ENCODE measurements at regions not wholly inside any gene's neighbourhood (a gene's known extent, or its start where the extent isn't known, plus 50 kb on each side); places are given as distances from the start of the nearest gene placed in this dataset.

DNA sequence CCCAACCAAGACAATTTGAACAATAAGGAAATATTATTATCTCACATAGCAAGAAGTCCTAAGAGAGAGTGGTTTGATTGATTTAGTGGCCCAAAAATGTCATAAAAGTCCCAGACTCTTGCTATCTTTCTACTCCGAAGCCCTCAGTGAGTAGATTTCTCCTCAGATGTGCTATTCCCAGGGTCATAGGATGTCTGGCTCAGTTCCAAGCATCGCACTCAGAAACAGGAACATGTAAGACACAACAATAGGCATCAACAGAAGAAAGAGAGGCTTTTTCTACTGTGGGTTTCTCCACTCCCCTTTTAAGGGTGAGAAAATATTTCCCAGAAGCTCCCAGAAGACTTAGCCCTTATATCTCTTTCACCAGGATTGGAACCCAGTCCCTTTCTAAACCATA is 188.1 kb upstream of the CDKN3 start:
- H3K79me2 ChIP-seq (ENCODE audit: low read depth) = no peaks in the 10 kb centered on the region
- H3K9me3 ChIP-seq (ENCODE audit: insufficient read depth, low read depth) = no peaks in the 10 kb centered on the region
- intact Hi-C loops (cut with micrococcal nuclease; ENCODE audit: unreplicated experiment) = no loop called here
- H3K4me3 ChIP-seq = no peak overlapping the region
- BruUV-seq (replicated peaks) = no TSS peak
- no peaks in the 10 kb centered on the region for H3K9me2 ChIP-seq (ENCODE audit: insufficient read depth)
- no peak overlapping the region for H3K4me2 ChIP-seq
- no peak overlapping the region for H2AFZ ChIP-seq
- H3K4me1 ChIP-seq (replicated peaks; ENCODE audit: insufficient read depth) = peaks cover 21% of the 10 kb centered on the region
- ChIA-PET POLR2A (ENCODE audit: unreplicated experiment) (no interaction called here), CTCF (no interaction called here)
- no peaks in the 10 kb centered on the region for H3F3A ChIP-seq (ENCODE audit: insufficient read depth, low read depth)
- no peaks in the 10 kb centered on the region for H4K20me1 ChIP-seq (ENCODE audit: insufficient read depth)
- TF ChIP-seq, protein P1, sequence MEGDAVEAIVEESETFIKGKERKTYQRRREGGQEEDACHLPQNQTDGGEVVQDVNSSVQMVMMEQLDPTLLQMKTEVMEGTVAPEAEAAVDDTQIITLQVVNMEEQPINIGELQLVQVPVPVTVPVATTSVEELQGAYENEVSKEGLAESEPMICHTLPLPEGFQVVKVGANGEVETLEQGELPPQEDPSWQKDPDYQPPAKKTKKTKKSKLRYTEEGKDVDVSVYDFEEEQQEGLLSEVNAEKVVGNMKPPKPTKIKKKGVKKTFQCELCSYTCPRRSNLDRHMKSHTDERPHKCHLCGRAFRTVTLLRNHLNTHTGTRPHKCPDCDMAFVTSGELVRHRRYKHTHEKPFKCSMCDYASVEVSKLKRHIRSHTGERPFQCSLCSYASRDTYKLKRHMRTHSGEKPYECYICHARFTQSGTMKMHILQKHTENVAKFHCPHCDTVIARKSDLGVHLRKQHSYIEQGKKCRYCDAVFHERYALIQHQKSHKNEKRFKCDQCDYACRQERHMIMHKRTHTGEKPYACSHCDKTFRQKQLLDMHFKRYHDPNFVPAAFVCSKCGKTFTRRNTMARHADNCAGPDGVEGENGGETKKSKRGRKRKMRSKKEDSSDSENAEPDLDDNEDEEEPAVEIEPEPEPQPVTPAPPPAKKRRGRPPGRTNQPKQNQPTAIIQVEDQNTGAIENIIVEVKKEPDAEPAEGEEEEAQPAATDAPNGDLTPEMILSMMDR (conservative IDR thresholded peaks at IDR 0.05) = no peak
- no peak for TF ChIP-seq EZH2 (IDR thresholded peaks at IDR 0.05; ENCODE audit: low read depth)
- no peaks in the 10 kb centered on the region for H3K36me3 ChIP-seq (ENCODE audit: low read depth)
- no peak overlapping the region for H3K27ac ChIP-seq
- no peaks in the 10 kb centered on the region for H3K27me3 ChIP-seq (ENCODE audit: insufficient read depth, low read depth)
- no peak for DNase-seq

DNA sequence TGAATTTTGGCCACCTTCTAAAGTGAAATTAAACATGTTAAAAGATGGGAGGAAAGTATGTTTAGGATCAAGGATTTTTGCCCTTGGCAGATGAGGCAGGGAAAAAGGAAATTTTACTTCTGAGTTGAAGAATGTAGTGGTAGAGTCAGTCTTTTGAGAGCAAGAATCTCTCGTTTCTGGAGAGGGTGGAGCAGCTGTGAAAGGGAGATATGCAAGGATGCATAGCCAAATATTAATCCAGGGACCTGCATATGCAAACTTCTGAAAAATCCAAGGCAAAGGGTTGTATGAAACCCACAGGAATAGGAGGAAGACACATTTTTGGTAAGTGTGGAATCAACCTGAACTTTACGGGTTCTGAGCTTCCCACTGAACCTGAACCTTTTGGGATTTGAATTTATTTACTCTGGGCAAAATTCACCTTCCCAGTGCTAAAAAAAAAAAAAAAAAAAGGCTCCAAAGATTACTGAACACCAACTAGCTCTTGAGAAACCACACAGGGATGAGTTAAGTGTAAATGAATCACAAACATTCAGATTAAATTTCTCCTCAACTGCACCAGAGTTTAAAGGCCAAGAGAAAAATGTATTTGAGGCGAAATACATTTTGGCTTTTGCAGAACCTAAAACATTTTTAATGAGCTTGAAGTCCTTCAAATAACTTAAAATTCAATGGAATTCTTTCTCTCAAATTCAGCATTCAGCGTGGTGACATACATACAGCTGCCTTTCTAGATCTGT is 187.1 kb upstream of the CDKN3 start:
- no peak overlapping the region; the same call in 1 of the 2 replicates for H3K4me2 ChIP-seq
- no peak overlapping the region for H2AFZ ChIP-seq
- H3K27ac ChIP-seq = no peak overlapping the region
- H3K79me2 ChIP-seq (ENCODE audit: low read depth) = no peaks in the 10 kb centered on the region
- no peaks in the 10 kb centered on the region for H3K9me3 ChIP-seq (ENCODE audit: insufficient read depth, low read depth)
- no peaks in the 10 kb centered on the region for H3F3A ChIP-seq (ENCODE audit: insufficient read depth, low read depth)
- H3K27me3 ChIP-seq (ENCODE audit: insufficient read depth, low read depth) = no peaks in the 10 kb centered on the region
- DNase-seq = peak in 1 of 2 experiments; percentile 7
- H3K36me3 ChIP-seq (ENCODE audit: low read depth) = no peaks in the 10 kb centered on the region
- no peak overlapping the region for H3K4me3 ChIP-seq
- H4K20me1 ChIP-seq (ENCODE audit: insufficient read depth) = no peaks in the 10 kb centered on the region
- no TSS peak for BruUV-seq (replicated peaks)
- no peaks in the 10 kb centered on the region for H3K9me2 ChIP-seq (ENCODE audit: insufficient read depth)
- CTCF ChIA-PET = interaction anchor here (0.6 kb wide), 4 partner anchors 103 to 509 kb away, joined by 3 to 8 read pairs (median 4); no protein-coding TSS in a partner anchor
- intact Hi-C loops (cut with micrococcal nuclease; ENCODE audit: unreplicated experiment) = loop anchor here (2.0 to 5.0 kb wide), 2 partner anchors 103 kb away; no protein-coding TSS in a partner anchor
- POLR2A ChIA-PET (ENCODE audit: unreplicated experiment) = interaction anchor here (0.5 to 0.7 kb wide), 3 partner anchors 42 to 120 kb away, joined by 3 to 25 read pairs (median 6); no protein-coding TSS in a partner anchor
- H3K4me1 ChIP-seq (replicated peaks; ENCODE audit: insufficient read depth) = peaks cover 21% of the 10 kb centered on the region
- no peak for TF ChIP-seq EZH2 (IDR thresholded peaks at IDR 0.05; ENCODE audit: low read depth)
- TF ChIP-seq, protein P1 (conservative IDR thresholded peaks at IDR 0.05) = no peak

DNA sequence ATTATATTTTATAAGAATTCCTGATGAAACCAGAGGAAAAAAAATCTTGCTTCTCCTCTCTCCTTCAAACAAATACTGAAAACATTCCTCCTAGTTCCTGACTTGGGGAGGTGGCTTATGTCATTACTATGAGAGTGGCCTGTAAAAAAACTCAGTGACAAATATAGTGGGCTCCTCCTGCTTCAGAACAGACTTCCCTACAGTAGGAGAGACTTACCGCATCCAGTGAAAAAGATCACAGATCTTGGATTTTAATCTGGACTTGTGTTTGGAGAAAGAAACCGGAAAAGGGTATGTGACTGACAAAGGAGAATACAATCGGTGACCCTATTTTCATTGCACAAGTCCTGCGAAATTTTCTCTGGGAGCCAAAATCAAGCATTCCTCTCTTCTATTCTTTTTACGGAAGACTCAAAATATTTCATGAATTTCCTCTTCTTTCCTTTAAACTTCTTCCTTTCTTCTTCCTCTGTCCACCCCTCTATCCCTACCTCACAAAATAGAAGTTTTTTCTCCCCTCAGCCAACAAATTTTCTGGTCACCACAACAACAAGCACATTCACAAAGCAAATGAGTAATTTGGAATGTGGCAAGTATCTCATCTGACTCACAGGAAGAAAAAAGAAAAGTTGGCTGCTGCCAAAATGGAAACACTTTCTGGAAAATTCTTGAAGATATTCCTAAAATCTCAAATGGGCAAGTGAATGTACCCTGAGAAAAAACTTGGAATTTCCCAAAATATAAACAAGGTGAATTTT is 185.1 kb upstream of the CDKN3 start:
- Histone ChIP-seq H2AFZ (no peak overlapping the region), H3F3A (ENCODE audit: insufficient read depth, low read depth) (no peaks in the 10 kb centered on the region), H3K9me3 (ENCODE audit: insufficient read depth, low read depth) (peaks cover 3% of the 10 kb centered on the region; the same call in 1 of the 2 replicates), H4K20me1 (ENCODE audit: insufficient read depth) (no peaks in the 10 kb centered on the region), H3K27ac (peak overlapping the region; percentile 9), H3K4me3 (no peak overlapping the region), H3K9me2 (ENCODE audit: insufficient read depth) (no peaks in the 10 kb centered on the region), H3K79me2 (ENCODE audit: low read depth) (no peaks in the 10 kb centered on the region), H3K4me1 (replicated peaks; ENCODE audit: insufficient read depth) (peaks cover 21% of the 10 kb centered on the region), H3K27me3 (ENCODE audit: insufficient read depth, low read depth) (no peaks in the 10 kb centered on the region), H3K4me2 (peak overlapping the region; percentile 23; the same call in 1 of the 2 replicates), H3K36me3 (ENCODE audit: low read depth) (no peaks in the 10 kb centered on the region)
- POLR2A ChIA-PET (ENCODE audit: unreplicated experiment) = interaction anchor here (0.7 kb wide), 1 partner anchor 25 kb away, joined by 7 read pairs; no protein-coding TSS in a partner anchor
- intact Hi-C loops (cut with micrococcal nuclease; ENCODE audit: unreplicated experiment) = loop anchor here (1.0 to 5.0 kb wide), 3 partner anchors 41 to 105 kb away; no protein-coding TSS in a partner anchor
- TSS peak; percentile 77 for BruUV-seq (replicated peaks)
- peak; percentile 20 to 70 for DNase-seq
- TF ChIP-seq, protein P1 (conservative IDR thresholded peaks at IDR 0.05) = no peak
- no peak for TF ChIP-seq EZH2 (IDR thresholded peaks at IDR 0.05; ENCODE audit: low read depth)
- CTCF ChIA-PET = no interaction called here
